Progenitor cell of endocrine pancreas (in vitro differentiated cells): ENCODE measurements at regions not wholly inside any gene's neighbourhood (a gene's known extent, or its start where the extent isn't known, plus 50 kb on each side); places are given as distances from the start of the nearest gene placed in this dataset.

ENCODE experiments used
- DNase-seq: peaks from one replicate; pipeline ENCODE4 v3.0.0; 2021; ENCODE audit warnings: low spot score; ENCODE audit not compliant: unreplicated experiment
- H3K27ac Mint-ChIP-seq: 2 replicates; pipeline ENCODE4 v1.8.0; 2021; ENCODE audit warnings: mild to moderate bottlenecking, moderate library complexity, mixed read lengths
- H3K27me3 Mint-ChIP-seq: 2 replicates; pipeline ENCODE4 v1.8.0; 2021; ENCODE audit warnings: mixed read lengths
- H3K36me3 Mint-ChIP-seq: 2 replicates; pipeline ENCODE4 v1.8.0; 2022; ENCODE audit warnings: mixed read lengths; ENCODE audit not compliant: insufficient read depth
- H3K4me1 Mint-ChIP-seq: 2 replicates; pipeline ENCODE4 v1.8.0; 2021; ENCODE audit warnings: low read depth, mixed read lengths
- H3K4me3 Mint-ChIP-seq: 2 replicates; pipeline ENCODE4 v1.8.0; 2021; ENCODE audit warnings: low read depth, mild to moderate bottlenecking, moderate library complexity, mixed read lengths
- H3K9me3 Mint-ChIP-seq: 2 replicates; pipeline ENCODE4 v1.8.0; 2021; ENCODE audit warnings: low read depth, mixed read lengths
- TF ChIP-seq, protein P1 (sequence below): fragments of 200-600 bp; sonication (generic); IDR thresholded peaks from one replicate; pipeline ENCODE4 v1.5.0; 2021; ENCODE audit warnings: antibody characterized with exemption, mild to moderate bottlenecking; ENCODE audit not compliant: unreplicated experiment

DNA sequence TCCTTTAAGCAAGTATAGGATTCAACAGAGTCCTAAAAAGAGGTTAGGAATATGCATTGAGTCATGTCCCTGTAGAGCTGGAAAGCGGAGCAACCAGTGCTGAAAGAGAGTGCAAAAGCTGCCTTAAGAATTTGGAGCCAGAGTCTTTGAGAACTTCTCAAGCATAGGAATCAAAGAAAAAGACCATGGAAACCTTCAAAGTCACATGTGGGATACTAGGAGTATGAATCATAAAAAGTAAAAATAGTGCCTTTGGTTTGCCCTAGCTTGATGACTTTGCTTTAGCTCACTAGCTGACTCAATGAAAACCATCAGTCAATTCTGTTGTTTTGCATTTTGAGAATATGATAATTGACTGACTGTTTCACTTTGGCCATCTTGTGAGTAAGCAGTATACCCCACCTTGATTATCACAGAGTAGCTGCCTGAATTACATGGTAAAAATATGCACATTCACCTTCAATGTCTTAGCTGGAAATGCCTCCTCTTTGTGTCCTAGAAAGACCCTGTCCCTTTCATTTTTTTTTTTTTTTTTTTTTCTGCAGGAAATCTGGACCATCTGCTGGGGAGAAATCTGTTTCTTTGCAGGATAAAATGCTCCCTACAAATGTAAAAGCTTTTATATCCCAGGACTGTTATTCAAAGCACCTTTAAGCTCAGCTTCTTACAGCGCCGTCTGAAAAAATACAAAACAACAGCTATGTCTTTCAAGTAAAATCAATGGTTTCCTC lies 248.6 kb upstream of the KRR1 start:
- H3K27ac Mint-ChIP-seq = no peak overlapping the region
- no peaks in the 10 kb centered on the region for H3K27me3 Mint-ChIP-seq
- DNase-seq = no peak
- no peak overlapping the region for H3K4me3 Mint-ChIP-seq
- TF ChIP-seq, protein P1, sequence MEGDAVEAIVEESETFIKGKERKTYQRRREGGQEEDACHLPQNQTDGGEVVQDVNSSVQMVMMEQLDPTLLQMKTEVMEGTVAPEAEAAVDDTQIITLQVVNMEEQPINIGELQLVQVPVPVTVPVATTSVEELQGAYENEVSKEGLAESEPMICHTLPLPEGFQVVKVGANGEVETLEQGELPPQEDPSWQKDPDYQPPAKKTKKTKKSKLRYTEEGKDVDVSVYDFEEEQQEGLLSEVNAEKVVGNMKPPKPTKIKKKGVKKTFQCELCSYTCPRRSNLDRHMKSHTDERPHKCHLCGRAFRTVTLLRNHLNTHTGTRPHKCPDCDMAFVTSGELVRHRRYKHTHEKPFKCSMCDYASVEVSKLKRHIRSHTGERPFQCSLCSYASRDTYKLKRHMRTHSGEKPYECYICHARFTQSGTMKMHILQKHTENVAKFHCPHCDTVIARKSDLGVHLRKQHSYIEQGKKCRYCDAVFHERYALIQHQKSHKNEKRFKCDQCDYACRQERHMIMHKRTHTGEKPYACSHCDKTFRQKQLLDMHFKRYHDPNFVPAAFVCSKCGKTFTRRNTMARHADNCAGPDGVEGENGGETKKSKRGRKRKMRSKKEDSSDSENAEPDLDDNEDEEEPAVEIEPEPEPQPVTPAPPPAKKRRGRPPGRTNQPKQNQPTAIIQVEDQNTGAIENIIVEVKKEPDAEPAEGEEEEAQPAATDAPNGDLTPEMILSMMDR = no peak
- peaks cover 2% of the 10 kb centered on the region for H3K36me3 Mint-ChIP-seq
- H3K9me3 Mint-ChIP-seq = peaks cover 5% of the 10 kb centered on the region
- H3K4me1 Mint-ChIP-seq = peaks cover 40% of the 10 kb centered on the region

- DNase-seq = no peak
- TF ChIP-seq, protein P1 = no peak
- no peak overlapping the region for H3K27ac Mint-ChIP-seq
- peaks cover 40% of the 10 kb centered on the region for H3K4me1 Mint-ChIP-seq
- H3K27me3 Mint-ChIP-seq = no peaks in the 10 kb centered on the region
- H3K9me3 Mint-ChIP-seq = peaks cover 5% of the 10 kb centered on the region
- H3K4me3 Mint-ChIP-seq = no peak overlapping the region
- H3K36me3 Mint-ChIP-seq = peaks cover 2% of the 10 kb centered on the region
Observed at GRCh38 chr12:75759196-75759595, 247.8 kb upstream of the KRR1 start.

- Mint-ChIP-seq H3K9me3 (peaks cover 5% of the 10 kb centered on the region), H3K4me3 (no peak overlapping the region), H3K36me3 (peaks cover 2% of the 10 kb centered on the region), H3K27me3 (no peaks in the 10 kb centered on the region), H3K4me1 (peaks cover 32% of the 10 kb centered on the region), H3K27ac (no peak overlapping the region)
- no peak for DNase-seq
- TF ChIP-seq, protein P1 = no peak
Observed at GRCh38 chr12:75756771-75757170, 245.4 kb upstream of the KRR1 start.

DNA sequence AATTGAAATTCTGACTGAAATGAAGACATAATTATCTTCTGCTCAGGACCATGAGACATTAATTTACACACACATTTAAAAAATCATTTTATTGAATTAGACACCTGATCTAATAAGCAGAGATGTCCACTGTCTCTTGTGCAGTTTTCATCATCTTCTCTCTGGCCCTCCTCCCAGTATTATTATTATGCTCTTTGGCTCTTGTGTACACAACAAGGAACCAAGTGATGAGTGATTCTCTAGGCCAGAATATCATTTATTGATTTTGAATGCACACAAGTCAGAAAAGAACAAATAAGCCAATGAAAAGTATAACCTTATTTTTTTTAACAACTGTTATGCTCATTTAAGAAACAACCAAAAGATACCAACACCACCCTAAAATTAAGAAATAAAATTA lies 244.7 kb upstream of the KRR1 start:
- TF ChIP-seq, protein P1 = no peak
- Mint-ChIP-seq H3K4me3 (no peak overlapping the region), H3K36me3 (peaks cover 2% of the 10 kb centered on the region)

GRCh38 chr12:75754698-75755097 lies 243.3 kb upstream of the KRR1 start:
- TF ChIP-seq, protein P1 = no peak
- H3K27ac Mint-ChIP-seq = no peak overlapping the region
- DNase-seq = no peak
- no peak overlapping the region for H3K4me3 Mint-ChIP-seq
- peaks cover 2% of the 10 kb centered on the region for H3K36me3 Mint-ChIP-seq
- peaks cover 29% of the 10 kb centered on the region for H3K4me1 Mint-ChIP-seq
- H3K27me3 Mint-ChIP-seq = no peaks in the 10 kb centered on the region
- H3K9me3 Mint-ChIP-seq = peaks cover 7% of the 10 kb centered on the region

More for the DNA sequence above, 244.7 kb upstream of the KRR1 start:
- Mint-ChIP-seq H3K27ac (no peak overlapping the region), H3K4me1 (peaks cover 35% of the 10 kb centered on the region), H3K27me3 (no peaks in the 10 kb centered on the region), H3K9me3 (peaks cover 5% of the 10 kb centered on the region)
- DNase-seq = no peak
